HG03342 (cell line): ENCODE measurements at regions not wholly inside any gene's neighbourhood (a gene's known extent, or its start where the extent isn't known, plus 50 kb on each side); places are given as distances from the start of the nearest gene placed in this dataset.
"Not testable (repeated sequence)": the region's sequence is repeated elsewhere in the genome, so short reads cannot be mapped to it uniquely, and the experiment has no call there.

Source experiments
- ATAC-seq: cut with Tn5 transposase; IDR thresholded peaks from one replicate; pipeline ENCODE4 v1.9.1; 2021; ENCODE audit warnings: mild to moderate bottlenecking, moderate library complexity; ENCODE audit not compliant: unreplicated experiment

- no peak for ATAC-seq
Measured at GRCh38 chr11:109480251-109480650, 58.3 kb downstream of the C11orf87 start.

DNA sequence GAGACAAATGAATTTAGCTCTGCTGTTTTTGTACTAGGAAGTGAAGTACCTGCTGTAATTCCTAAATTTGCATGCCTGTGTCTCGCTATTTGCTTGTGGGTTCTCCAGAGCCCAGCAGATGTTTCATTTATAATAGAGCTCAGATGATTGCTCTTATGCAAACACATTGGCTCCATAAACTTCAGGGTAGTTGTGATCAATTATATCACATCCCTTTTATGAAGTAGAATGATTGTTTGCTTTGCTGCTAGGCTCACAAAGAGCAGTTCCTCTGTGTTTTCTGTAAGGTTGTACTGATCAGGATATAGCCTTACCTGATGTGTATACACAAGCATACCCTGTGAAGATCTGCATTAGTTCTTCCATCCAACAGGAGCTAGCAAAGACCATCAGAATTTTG is 64.1 kb downstream of the C11orf87 start:
- ATAC-seq, result no peak

DNA sequence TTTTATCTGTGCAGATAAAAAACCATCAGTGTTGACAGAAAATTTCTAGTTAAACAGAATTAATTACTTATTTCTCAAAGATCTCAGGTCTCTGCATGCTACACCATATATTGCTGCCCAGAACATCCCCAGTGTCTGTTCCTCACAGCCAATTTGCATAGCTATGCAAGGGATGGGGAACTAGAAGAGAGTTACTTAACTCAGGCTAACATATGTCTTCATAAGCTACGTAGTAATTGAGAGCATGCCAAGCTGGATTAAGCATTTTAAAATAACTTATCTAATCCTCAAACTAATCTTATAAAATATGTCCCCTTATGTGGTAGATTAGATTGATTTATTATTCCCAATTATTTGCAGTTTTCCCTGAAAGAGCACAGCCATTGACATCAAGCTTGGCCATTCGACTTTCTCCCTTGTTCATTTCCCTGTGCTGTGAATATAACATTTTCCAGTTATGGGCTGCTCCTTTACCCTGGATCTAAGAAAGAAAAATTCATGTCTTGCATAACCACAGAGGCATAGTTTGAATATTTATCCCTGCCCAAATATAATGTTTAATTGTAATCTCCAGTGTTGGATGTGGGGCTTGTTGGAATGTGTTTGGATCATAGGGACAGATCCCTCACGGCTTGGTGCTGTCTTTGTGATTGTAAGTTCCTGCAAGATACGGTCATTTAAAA is 69.1 kb downstream of the C11orf87 start:
- ATAC-seq, result no peak

DNA sequence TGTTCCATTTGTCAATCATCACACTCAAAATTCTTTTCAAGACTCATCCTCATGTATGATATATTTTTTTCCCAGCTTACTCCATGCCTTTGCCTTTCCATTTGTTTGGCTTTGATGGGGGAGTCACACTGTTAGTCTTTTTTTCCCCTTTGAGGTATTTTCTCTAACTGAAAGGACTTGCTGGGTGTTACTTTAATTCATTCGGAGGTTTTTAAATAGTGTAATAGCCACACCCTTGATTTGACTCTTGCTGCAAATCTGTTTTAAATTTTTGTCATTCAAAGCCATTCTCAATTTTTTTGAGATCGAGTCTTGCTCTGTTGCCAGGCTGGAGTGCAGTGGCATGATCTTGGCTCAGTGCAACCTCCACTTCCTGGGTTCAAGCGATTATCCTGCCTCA is 84.1 kb downstream of the C11orf87 start:
- ATAC-seq, result no peak

DNA sequence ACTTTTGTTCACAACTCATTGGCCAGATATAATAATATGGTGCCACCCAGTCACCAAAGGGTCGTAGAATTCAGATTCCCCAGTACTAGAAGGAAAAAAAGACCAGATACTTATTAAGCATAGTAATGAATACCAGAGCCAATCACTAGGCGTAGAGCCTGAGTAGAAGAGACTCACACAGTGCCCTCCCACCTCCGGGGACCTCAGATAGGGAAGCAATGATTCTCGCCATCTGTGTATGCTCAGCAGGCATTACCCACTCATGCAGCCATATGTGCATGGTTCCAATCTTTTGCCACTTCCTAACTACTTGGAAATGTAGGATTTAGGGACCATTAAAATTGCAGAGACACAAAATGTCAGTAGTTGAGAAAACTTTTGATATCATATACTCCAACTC is 85.3 kb downstream of the C11orf87 start:
- no peak for ATAC-seq

GRCh38 chr11:109507836-109508561 is 86.0 kb downstream of the C11orf87 start:
- no peak for ATAC-seq

- no peak for ATAC-seq
Measured at GRCh38 chr11:109508943-109509342, 87.0 kb downstream of the C11orf87 start.

DNA sequence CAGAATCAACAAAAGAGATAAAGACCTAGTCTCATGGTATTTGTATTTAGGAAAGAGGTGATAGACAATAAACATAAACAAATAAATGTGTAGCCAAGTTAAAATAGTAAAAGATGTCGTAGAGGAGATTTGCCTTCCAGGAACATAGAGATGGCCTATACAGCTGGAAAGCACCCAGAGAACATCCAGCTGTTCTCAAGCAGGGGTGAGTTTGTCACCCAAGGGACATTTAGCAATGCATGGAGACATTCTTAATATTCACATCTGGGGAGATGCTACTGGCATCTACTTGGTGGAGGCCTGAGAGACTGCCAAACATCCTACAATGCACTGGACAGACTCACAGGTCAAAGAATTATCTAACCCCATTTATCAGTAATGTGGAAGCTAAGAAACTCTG is 88.3 kb downstream of the C11orf87 start:
- ATAC-seq, result no peak

- ATAC-seq, result no peak
Measured at GRCh38 chr11:109511598-109511997, 89.6 kb downstream of the C11orf87 start.

DNA sequence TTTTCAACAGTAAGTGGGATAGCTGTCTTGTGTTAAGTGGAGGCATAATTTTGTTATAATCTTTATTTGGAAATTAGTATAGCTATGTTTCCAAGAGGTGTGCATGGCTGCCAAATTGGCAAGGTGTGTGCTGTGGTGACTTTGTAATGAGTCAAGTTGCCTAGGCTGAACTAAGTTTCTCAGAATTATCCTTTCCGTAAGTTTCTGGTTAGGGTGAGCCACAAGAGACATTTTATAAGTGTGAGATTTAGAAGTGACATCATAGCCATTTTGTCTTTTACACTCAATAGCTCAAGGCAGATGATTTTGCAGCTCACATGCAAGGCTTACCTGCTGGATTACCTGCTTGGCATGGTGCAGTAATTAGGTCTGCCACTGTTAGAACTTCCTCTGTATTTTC is 90.3 kb downstream of the C11orf87 start:
- no peak for ATAC-seq

DNA sequence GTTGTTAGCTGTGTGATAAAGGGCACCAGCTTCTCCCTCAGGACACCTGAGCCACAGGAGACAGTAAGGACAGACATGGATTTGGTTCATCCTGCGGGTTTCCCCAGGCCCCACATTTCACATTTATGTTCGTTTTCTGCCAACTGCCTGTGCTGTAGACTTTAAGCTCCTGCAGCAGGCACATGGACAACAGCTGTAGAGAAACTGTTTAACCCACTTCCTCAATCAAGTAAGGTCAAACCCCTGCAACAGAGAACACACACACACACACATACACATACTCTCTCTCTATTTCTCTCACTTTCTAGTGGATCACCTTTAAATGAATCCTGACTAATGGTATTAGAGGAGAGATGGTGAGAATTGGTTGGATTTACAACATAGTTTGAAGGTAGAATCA is 90.7 kb downstream of the C11orf87 start:
- peak; percentile 73 for ATAC-seq

DNA sequence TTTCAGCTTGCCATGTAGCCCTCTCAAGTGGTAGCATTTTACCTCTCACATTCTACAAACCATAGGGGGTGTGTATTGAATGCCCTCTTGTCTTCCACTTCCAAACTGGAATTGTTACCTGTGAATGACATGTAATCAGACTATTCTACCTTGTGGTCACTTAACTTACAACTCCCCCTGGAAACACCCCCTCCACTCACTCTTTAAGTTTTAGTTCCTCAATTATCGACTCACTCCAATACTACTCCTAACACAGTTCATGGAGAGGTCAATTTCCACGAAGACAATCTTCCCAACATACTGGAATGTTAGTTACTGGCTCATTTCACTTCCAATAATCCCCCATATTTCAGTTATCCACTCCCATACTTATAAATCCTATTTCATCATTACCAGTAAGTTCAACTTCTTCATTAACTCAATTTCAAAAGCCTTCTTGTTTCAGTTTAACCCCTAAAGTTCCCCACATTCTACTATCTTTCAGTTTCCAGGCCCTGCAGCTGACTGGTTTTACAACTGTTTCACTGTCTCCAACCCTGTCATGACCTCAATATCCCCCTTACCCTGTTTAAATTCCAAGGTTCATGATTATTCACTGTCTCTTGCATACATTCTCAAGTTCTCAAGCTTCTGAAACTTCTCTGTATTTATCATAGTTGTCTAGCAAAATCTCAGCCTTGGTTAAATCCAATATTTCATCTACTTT is 92.5 kb downstream of the C11orf87 start:
- ATAC-seq, result peak; percentile 65

- no peak for ATAC-seq
Measured at GRCh38 chr11:109519253-109519652, 97.3 kb downstream of the C11orf87 start.

DNA sequence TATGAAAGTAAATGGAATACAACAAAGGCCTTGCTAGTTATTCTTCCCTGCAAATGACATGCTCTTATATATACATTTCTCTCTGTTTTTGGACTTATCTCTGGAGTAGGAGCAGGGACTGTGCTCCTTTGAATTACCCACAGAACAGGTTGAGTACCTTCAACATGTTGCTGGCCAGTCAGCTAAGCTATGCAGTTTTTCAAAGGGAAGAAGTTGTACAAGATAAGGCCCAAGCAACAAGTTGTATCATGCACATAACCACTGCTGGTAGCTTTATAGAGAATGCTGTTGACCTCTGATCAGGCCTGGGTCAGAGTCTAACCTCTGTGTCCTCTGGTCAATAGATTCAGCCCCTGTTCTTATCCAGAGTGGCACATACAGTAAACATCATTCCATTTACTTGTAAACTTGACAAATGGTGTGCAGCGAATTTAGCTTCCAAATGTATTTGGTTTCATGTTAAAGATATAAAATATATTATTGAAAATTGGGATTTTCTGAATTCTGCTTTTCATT is 99.6 kb downstream of the C11orf87 start:
- no peak for ATAC-seq

GRCh38 chr11:109522116-109522755 is 100.2 kb downstream of the C11orf87 start:
- no peak for ATAC-seq

- not testable (repeated sequence) for ATAC-seq
Measured at GRCh38 chr11:109525636-109526035, 103.6 kb downstream of the C11orf87 start.

- ATAC-seq, result no peak
Measured at GRCh38 chr11:109526061-109526460, 104.1 kb downstream of the C11orf87 start.

- no peak for ATAC-seq
Measured at GRCh38 chr11:109526931-109527330, 104.9 kb downstream of the C11orf87 start.

- ATAC-seq, result no peak
Measured at GRCh38 chr11:109527496-109527895, 105.5 kb downstream of the C11orf87 start.

- no peak for ATAC-seq
Measured at GRCh38 chr11:109547356-109548027, 125.5 kb downstream of the C11orf87 start.

DNA sequence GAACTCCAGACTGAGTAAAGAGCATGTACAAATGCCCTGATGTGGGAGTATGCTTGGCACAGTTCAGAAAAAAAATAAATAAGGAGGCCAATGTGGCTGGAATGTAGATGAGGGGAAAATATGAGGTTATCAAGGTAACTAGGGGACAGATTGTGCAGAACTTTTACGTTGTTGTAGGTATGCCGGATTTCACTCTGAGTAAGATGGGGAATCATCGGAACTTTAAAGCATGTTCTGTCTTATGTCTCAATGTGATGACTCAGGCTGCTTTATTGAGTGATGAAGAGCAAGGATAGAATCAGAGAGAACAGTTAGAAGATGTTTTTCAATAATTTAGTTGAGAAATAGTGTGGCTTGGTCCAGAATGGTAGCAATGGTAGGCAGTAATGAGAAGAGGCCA is 130.4 kb downstream of the C11orf87 start:
- ATAC-seq, result no peak
